ENCODE measurements at regions not wholly inside any gene's neighbourhood (a gene's known extent, or its start where the extent isn't known, plus 50 kb on each side); places are given as distances from the start of the nearest gene placed in this dataset.

GRCh38 chr5:2196989-2197619, 314.4 kb upstream of the IRX4 start:
- no peak for DNase-seq

DNA sequence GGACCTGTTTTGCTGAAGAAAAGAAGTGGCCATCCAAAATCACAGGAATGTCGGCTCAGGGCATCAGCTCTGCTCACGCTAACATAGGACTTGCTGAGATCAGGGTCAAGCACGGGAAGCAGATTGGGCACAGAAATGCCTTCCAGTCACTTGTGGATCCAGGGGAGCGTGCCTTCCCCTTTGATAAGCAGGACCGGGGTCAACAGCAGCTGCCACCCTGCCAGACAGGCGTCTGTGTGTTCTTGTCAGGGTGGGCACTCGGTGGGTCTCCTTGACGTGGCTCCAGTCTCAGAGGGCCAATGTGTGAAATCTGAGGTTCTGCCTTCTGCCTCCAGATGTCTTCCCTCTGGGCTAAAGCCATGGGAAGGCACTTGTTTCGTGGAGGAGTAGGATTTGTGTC, 313.7 kb upstream of the IRX4 start:
- DNase-seq: no peak

GRCh38 chr5:2194949-2195348, 312.2 kb upstream of the IRX4 start:
- no peak for DNase-seq

DNA sequence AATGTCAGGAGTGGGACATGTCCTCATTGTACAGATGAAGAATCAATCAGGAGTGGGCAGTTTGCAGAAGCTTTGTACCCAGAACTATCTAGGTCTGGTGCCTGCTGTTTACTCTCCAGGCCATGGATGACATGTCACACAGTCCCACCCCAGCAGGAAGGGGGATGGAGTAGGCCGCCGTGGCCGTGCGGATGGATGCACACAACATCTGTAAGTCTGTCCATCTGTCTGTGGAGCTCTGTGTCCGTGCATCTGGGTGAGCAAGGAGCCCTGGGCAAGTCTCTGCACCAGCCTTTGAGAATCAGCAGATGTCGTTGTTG, 311.5 kb upstream of the IRX4 start:
- no peak for DNase-seq

GRCh38 chr5:2193542-2194235, 311.0 kb upstream of the IRX4 start:
- no peak for DNase-seq

GRCh38 chr5:2193142-2193541, 310.4 kb upstream of the IRX4 start:
- DNase-seq: no peak

DNA sequence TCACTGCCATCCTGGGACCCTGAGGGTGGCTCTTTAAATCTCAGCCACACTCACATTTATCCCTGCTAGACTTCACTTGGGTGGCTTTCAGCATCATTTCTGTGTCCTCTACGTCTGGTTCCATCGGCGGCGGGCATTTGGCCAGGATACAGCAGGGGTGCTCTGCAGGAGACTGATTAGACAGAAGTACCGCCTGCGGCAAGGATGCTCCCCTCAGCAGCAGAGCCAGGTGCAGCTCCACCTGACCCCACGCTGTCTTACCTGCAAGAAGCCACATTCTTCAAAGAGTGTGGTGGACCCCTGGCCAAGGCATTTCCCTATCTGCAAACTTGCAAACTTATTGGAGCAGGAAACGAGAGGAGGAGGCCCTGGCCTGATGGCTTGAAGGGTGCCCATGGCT, 309.8 kb upstream of the IRX4 start:
- no peak for DNase-seq

GRCh38 chr5:2191972-2192371, 309.2 kb upstream of the IRX4 start:
- no peak for DNase-seq

GRCh38 chr5:2190549-2190948, 307.8 kb upstream of the IRX4 start:
- DNase-seq: no peak

DNA sequence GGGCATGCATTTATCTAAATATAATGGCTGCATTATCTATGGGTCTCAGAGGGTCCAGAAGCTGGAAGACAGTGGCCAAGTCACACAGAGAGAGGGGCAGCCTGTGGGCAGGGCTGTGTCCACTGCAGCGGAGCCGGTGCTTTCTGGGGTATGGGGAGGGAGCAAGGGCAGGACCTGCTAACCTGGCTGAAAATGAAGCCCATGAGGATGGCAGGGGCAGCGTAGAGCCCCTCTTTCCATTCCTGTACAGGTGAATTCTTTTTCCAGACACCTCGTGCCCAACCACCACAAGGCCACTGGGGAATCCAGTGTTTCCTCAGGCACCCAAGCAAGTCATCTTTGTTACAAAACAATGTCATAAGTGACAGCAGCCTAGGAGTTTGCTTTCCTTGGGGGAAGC, 305.9 kb upstream of the IRX4 start:
- no peak for DNase-seq

DNA sequence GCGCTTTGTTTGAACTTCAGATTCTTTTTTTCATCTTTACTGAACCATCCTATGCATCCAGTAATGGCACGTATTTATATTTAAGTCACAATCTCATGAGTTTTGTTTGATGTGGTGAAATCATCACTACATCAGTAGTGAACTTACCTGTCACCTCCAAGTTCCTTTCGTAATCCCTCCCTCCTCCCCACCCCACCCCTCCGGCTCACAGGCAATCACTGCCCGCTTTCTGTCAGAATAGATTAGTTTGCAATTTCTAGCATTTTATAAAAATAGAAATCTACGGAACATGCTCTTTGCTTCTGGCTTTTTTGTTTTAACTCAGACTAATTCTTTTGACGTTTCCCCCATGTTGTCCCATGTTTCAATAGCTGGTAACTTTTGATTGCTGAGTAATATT, 305.4 kb upstream of the IRX4 start:
- no peak for DNase-seq

- DNase-seq: no peak
These were observed 305.0 kb upstream of the IRX4 start for GRCh38 chr5:2187687-2188086.

DNA sequence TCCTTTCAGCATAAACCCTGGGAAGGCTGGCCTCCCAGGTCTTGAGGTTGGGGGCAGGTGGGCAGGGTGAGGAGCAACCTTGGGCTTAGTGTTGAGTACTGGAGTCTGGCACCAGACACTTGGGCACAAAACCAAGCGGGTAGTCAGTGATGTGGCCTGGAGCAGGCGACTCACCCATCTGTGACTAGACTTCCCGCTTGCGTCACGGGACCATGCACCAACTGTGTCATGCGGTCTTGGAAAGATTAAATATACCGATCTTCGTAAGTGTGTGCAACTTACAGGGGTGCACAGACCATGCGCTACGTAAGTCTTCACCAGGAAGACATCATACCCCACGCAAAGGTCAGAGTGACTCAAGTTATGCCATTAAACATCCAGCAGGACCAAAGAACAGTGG, 304.4 kb upstream of the IRX4 start:
- no peak for DNase-seq

GRCh38 chr5:2186472-2187015, 303.8 kb upstream of the IRX4 start:
- no peak for DNase-seq

DNA sequence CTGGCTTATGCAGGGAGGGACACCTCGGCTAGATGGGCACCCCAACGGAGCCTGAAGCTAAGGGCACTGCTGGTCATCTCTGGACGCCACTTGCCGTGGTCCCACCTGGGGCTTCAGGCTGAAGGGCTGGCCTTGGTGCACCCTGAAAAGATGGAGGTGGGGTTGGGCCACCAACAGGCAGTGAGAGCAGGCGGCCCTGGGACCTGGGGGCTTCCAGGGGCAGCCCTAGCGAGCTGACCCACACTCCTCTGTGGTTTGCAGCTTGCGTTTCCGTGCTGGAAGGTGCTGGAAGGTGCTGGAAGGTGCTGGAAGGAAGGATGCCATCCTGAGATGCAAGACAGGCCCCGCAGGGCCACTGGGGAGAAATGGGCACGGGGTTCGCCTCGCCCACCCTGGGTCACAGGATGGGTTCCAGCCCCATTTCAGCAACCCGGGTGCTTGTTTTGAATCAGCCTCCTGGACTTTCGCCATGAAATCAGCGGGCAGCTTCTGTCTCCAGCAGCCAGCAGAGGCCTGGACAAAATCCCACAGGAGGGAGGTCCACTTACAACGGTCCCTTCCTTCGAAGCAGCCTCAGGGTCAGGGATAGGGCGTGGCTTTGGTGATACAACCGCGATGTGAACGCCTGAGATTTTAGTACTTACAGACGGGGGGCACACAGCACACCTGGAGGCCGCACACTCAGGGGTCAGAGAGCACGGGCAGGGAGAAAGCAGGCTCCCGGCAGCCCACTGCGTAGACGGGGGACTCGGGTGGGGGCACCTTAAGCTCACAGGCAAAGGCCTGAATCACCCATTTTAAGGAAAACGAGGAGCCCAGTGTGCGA, 303.1 kb upstream of the IRX4 start:
- DNase-seq: no peak

DNA sequence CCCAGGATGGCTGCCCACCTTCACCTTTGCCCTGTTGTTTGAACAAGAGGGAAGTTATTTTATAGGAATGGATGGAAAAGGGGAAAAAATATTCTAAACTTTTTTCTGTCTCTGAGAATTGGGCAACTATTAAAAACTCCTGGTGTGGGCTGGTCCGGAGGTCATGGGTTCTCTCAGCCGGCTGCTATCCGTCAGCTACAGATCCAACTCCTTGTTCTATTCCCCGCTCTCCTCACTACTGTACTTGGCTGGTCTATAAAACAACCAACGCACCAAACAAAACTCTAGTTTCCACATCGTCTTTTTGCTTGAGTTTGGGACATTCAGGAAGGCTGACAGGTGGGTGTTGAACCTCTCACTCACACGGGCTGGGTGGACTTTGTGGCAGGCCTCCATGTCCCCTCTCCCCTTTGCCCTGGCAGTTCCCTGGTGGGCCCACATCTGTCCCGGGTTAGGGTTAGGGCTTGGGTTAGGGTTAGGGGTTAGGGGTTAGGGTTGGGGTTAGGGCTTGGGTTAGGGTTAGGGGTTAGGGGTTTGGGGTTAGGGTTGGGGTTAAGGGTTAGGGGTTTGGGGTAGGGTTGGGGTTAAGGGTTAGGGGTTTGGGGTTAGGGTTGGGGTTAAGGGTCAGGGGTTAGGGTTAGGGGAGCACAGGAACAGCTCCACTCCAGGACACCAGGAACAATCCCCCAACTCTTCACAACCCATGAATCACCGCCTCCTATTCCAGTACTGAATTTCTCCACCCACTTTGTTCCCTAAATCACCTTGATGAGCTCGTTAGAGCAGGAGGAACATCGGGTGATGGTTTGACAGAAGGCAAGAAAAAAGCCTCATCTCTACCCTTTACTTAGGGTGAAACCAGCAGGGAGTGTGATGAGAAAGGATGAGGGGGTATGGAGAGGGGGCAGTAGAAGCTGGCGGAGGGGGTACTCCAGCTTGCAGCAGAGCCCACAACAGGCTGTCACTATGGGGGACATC, 302.1 kb upstream of the IRX4 start:
- no peak for DNase-seq

DNA sequence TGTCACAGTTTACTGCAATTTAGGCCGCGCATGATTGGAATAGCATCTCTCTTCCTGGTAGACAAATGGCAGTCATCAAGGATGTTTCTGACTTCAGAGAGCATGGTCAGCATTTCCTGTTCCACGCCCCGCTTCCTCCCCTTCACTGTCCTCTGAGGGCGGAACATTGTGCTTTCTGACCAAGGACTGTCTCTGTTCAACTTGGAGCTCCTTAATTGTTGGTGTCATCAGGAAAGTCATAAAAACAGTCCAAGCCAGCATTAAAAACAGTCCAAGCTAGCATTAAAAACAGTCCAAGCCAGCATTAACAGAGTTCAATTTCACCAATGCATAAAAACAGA, 301.3 kb upstream of the IRX4 start:
- no peak for DNase-seq

DNA sequence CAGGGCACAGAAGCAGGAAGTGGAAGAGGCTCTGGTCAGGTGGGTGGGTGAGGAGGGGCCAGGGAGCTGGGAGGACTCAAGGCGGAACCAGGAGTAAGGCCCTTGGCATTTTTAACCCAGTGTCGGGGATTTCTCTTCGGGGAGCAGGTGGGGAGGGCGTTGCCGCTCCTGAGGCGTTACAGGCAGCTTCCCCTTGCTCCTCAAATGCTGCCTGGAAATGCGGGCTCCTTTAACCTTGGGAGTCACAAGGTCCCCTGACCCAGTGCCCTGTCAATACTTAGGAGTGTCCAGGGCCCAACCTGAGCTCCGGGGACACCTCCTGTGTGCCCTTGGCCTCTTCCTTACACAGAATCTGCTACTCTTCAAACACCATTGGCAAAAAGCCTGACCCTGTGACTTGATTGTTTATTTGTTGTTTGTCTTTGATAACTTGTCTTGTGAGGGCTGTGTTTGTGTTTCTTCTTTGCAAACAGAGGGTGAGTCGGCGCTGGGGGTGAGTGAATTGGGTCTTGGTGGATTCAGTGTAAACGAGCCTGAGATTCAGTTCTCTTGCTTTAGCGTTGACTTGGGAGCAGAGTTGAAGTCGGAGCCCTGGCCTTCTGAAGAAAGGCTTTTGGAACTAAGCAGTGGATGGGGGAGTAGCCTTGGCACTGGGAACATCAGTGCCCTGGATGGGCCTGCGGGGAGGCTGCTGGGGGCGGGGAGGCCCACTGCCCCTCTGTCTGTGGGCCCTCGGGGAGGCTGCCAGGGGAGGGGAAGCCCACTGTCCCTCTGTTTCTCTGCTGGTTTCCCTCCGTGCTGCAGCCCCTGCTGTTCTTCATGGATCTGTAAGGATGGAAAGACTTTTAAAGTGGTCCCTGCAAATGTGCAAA, 300.7 kb upstream of the IRX4 start:
- no peak for DNase-seq

DNA sequence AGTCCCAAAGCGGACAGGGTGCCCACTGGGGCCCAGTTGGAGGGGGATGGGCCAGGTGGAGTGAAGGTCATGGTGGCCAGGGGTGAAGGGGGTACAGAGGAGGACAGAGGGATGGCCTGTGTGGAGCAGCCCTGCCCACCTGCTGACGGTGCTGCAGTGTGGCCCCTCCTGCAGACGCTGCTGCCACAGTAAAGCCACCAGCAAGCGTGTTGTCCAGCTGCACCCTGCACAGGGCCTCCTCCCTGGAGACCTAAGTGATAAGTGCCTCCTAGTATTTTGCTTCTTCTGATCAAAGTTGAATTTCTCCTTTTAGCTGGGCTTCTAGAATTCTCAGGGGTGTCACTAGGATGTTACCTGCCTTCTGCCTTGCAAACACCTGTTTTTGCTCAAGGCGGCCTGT, 299.3 kb upstream of the IRX4 start:
- no peak for DNase-seq

- no peak for DNase-seq
These were observed 298.8 kb upstream of the IRX4 start for GRCh38 chr5:2181557-2181956.

DNA sequence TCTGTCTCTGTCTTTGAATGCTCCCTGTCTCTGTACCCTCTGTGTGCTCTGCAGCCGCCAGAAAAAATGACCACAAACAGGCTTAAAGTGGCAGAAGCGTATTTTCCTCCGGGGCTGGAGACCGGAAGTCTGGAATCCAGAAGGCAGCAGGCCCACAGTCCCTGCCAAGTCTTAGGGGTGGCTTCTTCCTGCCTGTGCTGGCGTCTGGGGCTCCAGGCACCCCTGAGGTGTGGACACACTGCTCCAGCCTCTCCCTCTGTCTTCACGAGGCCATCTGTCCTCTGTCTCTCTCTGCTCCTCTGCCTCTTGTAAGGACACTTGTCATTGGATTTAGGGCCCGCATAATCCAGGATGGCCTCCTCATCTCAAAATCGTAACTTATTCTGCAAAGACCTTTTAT, 298.4 kb upstream of the IRX4 start:
- DNase-seq: no peak

DNA sequence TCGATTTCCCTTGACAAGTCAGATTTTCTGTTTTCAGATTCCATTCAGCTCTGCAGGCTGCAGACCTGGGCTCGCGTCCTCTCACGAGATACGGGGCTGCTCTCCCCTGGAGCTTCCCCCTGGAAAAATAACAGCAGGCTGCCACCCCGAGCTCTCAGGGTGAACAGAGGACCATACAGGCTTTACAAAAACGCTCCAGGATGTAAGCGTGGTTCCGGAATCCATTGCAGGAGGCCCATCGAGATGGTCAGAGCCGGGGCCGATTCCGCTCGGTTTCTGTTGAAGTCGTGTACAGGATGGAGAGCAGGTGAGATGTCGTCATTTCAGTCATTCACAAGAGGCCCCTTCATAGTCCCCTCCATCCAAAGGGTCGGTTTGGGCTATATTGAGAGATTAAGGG, 297.7 kb upstream of the IRX4 start:
- DNase-seq: no peak

Data from NCI-H1694 (cell line).